CD1c-positive myeloid dendritic cell (primary cell): ENCODE measurements at regions not wholly inside any gene's neighbourhood (a gene's known extent, or its start where the extent isn't known, plus 50 kb on each side); places are given as distances from the start of the nearest gene placed in this dataset.
"Not testable (repeated sequence)": the region's sequence is repeated elsewhere in the genome, so short reads cannot be mapped to it uniquely, and the experiment has no call there.

ENCODE experiments used
- DNase-seq: peaks from one replicate; pipeline ENCODE4 v3.0.0-alpha.2; 2016; ENCODE audit errors: extremely low spot score

DNA sequence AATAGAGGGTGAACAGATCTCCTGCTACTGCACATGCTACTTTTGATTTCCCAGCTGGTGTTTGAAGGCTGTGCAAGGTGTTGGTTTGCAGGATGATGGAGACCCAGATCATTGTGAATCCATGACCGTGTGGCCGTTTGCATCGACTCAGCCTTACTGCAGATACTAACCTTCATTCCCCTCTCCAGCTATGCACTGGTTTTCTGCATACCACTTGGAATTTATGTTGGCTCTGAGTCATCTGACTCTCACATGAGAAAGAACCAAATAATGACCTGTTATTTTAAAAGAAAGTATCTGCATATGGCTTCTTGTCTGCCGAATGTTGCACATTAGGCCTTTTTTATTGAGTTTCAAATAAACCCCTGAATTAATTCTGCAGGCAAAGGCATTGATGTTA, 221.7 kb upstream of the PRKX start:
- DNase-seq = not testable (repeated sequence)

DNA sequence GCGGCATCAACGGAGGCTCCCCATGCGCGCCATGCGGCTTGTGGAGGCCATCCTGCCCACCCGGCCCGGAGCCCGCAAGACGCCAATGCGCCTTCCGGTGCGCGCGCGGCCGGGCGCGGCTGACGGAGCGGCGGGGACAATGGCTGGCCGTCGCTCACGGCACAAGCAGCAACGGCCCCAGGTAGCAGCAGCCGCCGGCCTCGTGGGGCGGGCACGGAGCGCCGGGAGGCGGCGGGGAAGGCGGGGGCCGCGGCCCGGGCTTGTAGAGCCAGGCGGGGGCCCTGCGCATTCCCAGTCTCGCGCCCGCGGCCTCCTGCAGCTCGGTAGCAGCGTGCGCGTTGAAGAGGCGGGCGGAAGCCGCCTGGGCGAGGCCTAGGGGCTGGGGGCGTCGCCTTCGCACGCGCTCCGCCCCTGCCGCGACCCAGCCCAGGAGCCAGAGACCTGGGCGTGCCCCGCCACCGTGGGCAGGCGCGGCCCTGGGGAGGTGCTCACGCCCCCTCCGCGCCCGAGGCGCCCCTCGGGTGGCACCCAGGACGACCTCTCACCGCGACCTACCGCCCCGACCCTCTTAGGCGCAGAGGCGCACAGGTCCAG, 207.1 kb upstream of the PRKX start:
- DNase-seq = not testable (repeated sequence)

GRCh38 chrX:3919668-3920423, 206.4 kb upstream of the PRKX start:
- not testable (repeated sequence) for DNase-seq

DNA sequence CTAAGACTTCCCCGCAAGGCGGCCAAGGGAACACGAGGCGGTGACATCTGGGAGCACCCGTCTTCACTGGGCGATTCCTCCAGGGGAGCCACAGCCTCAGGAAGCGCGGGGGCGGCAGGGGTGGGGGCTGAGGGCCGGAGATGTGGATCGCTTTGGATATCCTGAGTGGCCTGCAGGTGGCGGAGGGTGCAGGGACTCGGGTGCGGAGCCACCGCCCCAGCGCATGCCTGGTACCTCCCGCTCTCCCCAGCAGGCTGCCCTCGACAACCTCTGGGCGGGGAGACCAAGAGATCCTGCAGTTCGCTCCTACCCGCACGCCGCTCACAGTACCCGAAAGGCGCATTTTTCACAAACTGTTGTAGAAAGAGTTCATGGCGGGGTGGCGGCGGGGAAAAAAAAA, 201.4 kb upstream of the PRKX start:
- not testable (repeated sequence) for DNase-seq

- not testable (repeated sequence) for DNase-seq
Measured at GRCh38 chrX:3914059-3914458, 200.6 kb upstream of the PRKX start.

DNA sequence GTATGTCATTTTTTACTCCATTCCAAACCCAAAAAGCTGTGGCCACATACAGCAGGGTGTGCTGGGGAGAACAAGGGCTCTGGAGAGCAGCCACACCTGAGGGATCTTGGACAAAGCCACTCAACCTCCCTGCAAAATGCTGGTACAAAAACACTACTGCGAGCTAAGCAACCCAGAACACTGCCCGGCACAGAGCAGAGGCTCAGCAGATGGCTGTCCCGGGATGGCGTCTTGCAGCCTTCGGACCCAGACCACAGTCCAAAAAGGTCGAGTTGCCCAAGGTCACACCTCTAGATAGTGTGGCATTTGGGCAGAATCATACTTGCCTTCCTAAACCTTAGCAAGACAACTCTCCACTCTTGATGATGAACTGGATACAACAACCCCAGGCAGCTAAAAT, 197.6 kb upstream of the PRKX start:
- DNase-seq = not testable (repeated sequence)

GRCh38 chrX:3910611-3911010, 197.2 kb upstream of the PRKX start:
- DNase-seq = not testable (repeated sequence)

- not testable (repeated sequence) for DNase-seq
Measured at GRCh38 chrX:3905522-3906258, 192.2 kb upstream of the PRKX start.

DNA sequence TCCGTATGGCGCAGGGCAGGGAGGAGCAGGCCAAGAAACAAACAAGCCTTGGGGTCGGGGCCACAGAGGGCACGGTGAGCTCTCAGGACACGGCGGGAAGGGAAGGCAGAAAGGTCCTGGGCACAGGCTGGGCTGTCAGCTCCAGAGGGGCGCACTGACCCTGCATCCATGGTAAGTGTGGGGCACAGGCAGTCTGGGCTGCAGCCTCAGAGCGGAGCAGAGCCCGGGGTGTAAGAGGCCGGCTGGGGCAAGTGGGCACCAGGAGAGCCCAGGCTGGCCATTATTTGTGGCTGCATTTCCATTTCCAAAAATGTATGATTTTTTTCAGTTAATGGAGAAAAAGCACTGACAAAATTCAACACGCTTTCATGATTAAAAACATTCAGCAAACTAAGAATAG, 188.8 kb upstream of the PRKX start:
- not testable (repeated sequence) for DNase-seq

DNA sequence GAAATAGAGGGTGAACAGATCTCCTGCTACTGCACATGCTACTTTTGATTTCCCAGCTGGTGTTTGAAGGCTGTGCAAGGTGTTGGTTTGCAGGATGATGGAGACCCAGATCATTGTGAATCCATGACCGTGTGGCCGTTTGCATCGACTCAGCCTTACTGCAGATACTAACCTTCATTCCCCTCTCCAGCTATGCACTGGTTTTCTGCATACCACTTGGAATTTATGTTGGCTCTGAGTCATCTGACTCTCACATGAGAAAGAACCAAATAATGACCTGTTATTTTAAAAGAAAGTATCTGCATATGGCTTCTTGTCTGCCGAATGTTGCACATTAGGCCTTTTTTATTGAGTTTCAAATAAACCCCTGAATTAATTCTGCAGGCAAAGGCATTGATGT, 183.3 kb upstream of the PRKX start:
- DNase-seq = not testable (repeated sequence)

DNA sequence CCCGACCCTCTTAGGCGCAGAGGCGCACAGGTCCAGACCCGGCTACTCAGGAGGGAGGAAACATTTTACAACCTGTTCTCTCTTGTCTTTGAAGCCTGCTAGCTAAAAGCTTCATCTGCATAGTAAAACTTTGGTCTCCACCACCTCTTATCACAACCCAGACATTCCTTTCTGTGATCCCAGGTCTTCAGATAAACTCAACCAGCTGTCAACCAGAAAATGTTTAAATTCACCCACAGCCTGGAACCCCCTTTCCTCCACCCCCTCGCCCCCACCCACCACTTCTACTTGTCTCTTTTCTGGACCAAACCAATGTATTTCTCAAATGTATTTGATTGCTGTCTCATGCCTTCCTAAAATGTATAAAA, 169.1 kb upstream of the PRKX start:
- DNase-seq = not testable (repeated sequence)

GRCh38 chrX:3881898-3882552, 168.6 kb upstream of the PRKX start:
- DNase-seq = not testable (repeated sequence)

DNA sequence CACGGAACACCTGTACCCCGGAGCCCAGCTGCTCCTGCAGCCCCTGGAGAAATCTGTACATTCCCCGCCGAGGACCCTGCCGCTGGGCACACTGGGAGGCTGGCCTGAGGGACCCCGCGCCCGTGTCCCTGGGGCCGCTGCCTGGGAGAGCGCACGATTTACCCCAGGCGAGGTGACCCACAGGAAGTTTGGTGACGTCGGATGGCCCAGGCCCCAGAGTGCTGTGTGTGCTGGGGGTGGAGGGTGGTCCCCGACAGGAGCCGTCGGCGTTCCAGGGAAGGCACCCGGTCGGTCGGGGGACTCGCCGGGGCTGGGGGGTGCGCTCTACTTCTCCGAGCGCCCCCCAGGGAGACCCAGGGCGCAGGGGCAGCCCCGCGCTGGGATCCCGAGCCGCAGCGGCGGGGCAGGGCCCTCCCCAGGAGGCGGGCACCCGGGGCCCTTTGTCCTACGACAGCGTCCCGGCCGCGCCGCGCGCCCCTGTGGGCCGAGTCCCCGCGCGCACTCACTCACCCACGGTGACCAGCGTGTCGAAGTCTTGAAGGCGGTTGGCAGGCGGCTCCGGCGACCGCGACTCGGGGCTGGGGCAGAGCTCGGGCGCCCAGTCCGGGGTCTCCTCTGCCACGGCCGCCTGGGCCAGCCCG, 167.9 kb upstream of the PRKX start:
- DNase-seq = not testable (repeated sequence)

GRCh38 chrX:3876393-3876792, 162.9 kb upstream of the PRKX start:
- not testable (repeated sequence) for DNase-seq

- DNase-seq = not testable (repeated sequence)
Measured at GRCh38 chrX:3875638-3876037, 162.2 kb upstream of the PRKX start.

DNA sequence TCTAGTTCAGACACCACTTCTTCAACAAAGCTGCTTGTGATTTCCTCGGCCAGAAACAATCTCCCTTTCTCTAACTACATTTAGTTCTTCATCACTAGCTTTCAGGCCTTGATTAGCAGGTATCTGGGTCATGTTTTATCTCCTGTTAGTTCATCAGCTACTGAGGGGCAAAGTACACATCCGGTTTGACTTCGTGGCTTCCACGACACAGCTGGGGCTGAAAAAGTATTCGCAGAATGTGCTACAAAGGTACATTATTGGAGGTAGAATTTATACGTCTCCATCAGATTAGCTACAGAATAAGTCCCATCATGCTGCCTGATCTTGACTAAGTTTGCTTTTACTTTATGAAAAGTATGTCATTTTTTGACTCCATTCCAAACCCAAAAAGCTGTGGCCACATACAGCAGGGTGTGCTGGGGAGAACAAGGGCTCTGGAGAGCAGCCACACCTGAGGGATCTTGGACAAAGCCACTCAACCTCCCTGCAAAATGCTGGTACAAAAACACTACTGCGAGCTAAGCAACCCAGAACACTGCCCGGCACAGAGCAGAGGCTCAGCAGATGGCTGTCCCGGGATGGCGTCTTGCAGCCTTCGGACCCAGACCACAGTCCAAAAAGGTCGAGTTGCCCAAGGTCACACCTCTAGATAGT, 158.9 kb upstream of the PRKX start:
- not testable (repeated sequence) for DNase-seq

- DNase-seq = not testable (repeated sequence)
Measured at GRCh38 chrX:3867067-3867831, 153.8 kb upstream of the PRKX start.

DNA sequence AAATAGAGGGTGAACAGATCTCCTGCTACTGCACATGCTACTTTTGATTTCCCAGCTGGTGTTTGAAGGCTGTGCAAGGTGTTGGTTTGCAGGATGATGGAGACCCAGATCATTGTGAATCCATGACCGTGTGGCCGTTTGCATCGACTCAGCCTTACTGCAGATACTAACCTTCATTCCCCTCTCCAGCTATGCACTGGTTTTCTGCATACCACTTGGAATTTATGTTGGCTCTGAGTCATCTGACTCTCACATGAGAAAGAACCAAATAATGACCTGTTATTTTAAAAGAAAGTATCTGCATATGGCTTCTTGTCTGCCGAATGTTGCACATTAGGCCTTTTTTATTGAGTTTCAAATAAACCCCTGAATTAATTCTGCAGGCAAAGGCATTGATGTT, 144.9 kb upstream of the PRKX start:
- not testable (repeated sequence) for DNase-seq

DNA sequence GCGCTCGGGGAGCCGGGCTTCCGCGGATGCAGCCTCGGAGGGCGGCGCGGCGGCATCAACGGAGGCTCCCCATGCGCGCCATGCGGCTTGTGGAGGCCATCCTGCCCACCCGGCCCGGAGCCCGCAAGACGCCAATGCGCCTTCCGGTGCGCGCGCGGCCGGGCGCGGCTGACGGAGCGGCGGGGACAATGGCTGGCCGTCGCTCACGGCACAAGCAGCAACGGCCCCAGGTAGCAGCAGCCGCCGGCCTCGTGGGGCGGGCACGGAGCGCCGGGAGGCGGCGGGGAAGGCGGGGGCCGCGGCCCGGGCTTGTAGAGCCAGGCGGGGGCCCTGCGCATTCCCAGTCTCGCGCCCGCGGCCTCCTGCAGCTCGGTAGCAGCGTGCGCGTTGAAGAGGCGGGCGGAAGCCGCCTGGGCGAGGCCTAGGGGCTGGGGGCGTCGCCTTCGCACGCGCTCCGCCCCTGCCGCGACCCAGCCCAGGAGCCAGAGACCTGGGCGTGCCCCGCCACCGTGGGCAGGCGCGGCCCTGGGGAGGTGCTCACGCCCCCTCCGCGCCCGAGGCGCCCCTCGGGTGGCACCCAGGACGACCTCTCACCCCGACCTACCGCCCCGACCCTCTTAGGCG, 130.2 kb upstream of the PRKX start:
- not testable (repeated sequence) for DNase-seq
